ENCODE measurements at regions not wholly inside any gene's neighbourhood (a gene's known extent, or its start where the extent isn't known, plus 50 kb on each side); places are given as distances from the start of the nearest gene placed in this dataset.
"Not testable (repeated sequence)": the region's sequence is repeated elsewhere in the genome, so short reads cannot be mapped to it uniquely, and the experiment has no call there.

DNA sequence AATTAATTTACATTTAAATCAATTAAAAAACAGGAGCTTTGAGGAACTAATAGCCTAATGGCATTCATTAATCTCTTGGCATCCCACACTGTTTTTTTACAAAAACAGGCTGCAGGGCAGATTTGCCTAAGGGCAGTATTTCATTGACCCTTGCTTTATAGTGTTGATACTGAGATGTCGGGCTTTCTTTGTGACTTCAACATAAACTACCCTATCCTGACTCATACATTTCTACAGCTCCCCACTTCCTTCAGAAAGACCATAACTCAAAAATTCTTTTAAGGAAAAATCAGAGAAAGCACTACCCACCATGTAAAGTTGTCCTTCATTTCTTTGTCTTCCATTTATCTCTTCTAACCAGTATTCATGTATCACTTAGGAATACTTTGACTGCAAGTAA, 92.2 kb upstream of the NT5E start:
- no peak for DNase-seq (ENCODE audit: low read depth in 2 of 2)

- DNase-seq (ENCODE audit: low read depth in 2 of 2) = not testable (repeated sequence)
Observed at GRCh38 chr6:85356743-85357142, 93.1 kb upstream of the NT5E start.

DNA sequence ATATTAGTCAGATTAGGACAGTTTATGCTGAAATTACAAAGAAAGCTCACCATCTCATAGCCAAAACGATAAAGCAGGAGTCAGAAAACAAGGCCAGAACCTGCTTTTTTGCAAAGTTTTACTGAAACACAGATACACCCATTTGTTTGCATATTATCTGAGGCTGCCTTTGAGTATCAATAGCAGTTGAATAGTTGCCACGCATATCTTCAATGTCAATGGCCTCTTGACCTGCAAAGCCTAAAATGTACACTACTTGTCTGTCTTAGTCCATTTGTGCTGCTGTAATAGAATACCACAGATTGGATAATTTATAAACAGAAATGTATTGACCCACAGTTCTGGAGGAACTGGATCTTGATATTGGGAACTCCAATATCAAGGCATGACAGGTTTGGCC, 94.1 kb upstream of the NT5E start:
- no peak for DNase-seq (ENCODE audit: low read depth in 2 of 2)

DNA sequence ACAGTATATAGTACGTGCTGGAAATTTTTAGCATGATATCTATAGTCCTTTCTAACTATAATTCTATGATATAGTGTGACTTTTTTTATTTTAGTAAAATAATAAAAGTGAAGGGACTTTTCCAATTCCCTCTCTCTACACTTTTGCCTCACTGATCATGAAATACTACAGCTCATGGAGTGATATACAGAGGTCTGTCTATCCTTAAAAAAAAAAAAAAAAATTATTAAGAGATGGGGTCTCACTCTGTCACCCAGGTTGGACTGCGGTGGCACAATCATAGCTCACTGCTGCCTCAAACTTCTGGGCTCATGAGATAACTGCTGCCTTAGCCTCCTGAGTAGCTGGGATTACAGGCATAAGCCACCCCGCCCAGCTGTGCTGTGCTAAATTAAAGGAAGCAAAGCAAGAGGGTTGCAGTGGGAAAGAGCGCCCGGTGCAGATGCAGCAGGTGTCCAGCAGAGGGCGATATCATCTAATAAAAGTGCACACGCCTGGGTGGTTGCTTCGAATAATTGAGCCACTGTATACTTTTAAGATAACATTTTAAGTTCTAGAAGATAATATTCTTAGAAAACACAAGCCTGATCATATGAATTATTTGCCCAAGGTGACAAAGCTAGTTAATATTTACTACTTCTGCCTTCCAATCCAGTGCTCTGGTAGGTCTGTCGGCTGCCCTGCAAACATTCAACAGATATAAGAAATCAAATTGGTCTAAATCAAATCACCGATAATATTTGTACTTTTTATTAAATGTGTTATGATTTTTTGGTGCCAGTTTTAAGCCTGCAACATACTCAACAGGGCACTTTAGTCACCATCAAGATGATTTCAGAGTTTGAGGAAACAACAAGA, 94.9 kb upstream of the NT5E start:
- DNase-seq (ENCODE audit: low read depth in 2 of 2) = peak; percentile 28 to 50

GRCh38 chr6:85353012-85353411, 96.9 kb upstream of the NT5E start:
- DNase-seq (ENCODE audit: low read depth in 2 of 2) = no peak

DNA sequence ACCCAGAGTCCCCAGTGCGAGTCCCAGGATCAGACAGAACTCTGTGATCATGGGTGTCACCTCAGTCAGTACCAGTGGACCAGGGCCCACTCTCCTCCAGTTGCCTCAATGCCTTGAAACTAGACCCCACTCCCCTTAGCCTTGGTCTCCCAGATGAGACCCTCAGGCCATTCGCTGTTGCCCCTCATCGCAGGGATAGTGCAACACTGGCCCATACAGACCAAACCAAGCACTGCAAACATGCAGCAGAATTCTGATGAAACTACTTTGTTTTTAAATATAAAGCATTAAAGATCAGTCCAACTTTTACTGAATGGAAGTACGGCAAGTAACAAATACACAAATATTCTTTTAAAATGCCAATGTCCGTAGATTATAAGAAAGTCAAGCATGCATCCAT, 101.2 kb upstream of the NT5E start:
- no peak for DNase-seq (ENCODE audit: low read depth in 2 of 2)

DNA sequence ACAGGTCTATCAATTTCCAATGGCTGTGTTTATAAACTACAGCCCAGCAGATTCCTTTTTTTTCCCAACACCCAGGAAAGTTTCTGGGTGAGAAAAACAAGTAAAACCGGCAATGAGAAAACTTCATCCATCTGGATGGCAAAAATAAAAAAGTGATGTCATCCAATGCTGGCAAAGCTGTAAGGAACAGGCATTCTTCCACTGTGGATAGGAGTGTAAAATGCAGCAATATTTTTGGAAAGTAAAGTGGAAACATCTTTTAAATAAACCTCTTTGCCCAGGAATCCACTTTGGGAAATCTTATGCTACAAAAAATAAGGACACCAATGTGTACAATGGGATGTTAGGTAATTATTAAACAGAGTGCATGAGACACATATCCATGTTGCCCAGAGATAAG, 102.1 kb upstream of the NT5E start:
- no peak for DNase-seq (ENCODE audit: low read depth in 2 of 2)

DNA sequence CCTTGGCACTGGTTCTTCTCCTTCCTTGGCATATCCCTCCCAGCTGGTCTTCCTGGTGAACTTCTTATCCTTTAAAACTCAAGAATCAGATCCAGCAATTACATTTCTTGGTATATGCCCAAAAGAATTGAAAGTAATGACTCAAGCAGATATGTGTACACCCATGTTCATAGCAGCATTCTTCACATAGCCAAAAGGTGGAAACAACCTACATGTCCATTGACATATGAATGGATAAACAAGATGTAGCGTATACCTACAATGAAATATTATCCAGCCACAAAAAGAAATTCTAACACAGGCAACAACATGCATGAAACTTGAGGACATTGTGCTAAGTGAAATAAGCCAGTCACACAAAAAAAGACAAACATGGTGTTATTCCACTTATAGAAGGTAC, 103.7 kb upstream of the NT5E start:
- DNase-seq (ENCODE audit: low read depth in 2 of 2) = no peak

DNA sequence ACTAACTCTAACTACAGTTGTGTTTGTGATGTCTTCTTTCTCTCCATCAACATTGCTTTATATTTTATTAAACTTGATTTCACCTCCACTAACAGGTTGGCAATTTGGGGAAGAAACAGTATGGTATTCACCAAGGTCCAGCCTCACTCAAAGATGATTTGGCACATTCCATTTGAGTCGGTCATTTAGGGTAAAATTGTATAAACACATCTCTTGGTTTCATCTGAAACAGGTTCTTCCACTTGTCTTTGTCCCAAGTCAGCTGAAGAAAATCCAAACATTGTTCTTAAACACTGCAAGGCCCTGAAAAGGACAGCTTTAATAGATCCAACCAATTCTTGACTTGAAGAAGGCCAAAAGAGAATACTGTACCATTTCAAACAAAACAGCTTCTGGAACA, 104.9 kb upstream of the NT5E start:
- DNase-seq (ENCODE audit: low read depth in 2 of 2) = no peak

DNA sequence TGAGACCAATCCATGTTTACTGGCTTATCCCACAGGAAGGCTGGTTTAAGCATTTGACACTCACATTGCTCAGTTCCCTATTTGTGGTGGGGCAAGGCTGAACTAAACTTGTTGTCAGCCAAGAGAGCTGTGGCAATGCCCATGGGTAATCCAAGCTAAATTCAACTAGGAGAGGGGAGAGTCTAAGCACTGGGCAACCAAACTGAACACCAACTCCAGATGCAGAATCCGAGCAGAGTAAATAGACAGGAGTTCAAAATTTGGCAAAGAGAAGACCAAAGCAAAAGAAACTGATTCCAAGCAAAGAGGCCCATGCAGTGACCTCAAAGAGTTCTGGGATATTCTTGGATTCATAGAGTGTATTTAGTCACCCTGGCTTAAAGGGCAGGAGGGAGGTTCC, 106.5 kb upstream of the NT5E start:
- DNase-seq (ENCODE audit: low read depth in 2 of 2) = no peak

DNA sequence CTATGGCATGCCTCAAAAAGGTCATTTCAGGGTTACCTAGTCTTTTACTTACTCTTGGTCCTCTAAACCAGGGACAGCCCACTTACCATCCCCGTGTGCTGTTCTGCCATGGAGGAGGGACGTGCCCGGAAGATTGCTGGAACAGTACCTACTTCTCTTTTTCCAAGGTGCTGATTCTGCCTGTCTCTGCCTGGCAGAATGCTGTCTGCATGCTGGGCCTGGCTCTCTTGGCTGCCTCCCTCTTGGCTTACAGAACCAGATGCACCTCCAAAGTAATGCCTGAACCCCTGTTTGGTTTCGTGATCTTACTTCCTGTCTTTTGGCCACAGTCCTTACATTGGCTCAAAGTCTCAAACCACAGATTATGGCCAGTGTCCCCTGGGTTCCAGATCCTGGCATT, 120.7 kb upstream of the NT5E start:
- DNase-seq (ENCODE audit: low read depth in 2 of 2) = no peak

DNA sequence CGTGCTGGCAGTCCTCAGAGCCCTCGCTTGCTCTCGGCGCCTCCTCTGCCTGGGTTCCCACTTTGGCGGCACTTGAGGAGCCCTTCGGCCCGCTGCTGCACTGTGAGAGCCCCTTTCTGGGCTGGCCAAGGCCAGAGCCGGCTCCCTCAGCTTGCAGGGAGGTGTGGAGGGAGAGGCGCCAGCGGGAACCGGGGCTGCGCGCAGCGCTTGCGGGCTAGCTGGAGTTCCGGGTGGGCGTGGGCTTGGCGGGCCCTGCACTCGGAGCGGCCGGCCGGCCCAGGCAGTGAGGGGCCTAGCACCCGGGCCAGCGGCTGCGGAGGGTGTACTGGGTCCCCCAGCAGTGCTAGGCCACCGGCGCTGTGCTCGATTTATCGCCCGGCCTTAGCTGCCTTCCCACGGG, 124.1 kb upstream of the NT5E start:
- not testable (repeated sequence) for DNase-seq (ENCODE audit: low read depth in 2 of 2)

DNA sequence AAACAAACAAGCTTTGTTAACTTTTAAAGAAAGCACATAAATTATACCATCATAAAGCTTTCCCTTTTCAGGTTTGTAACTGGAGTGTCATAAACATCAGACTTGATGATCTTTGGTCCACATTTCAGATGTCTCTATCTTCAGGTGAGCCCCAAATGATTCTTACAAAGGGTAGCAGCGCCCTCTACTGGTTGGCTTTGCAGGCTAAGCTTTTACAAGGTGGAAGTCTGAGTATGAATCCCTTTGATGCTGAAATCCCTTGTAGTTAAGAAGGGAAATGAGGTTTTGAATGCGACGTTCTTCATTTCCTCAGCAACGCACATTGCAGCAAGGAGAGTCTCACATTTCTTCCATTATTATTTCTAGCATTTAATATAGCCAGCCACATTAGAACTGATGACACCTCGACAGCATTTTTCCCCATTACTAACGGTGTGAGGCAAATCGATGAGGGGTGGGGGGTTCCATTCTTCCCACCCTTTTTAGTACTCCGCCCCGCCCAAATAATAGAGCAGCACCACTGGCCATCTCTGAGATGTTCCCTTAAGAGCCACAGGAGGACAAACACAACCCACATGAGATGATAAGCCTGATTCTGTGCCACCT, 126.3 kb upstream of the NT5E start:
- peak; percentile 26 to 75 for DNase-seq (ENCODE audit: low read depth in 2 of 2)

- DNase-seq (ENCODE audit: low read depth in 2 of 2) = no peak
Observed at GRCh38 chr6:85322446-85323105, 127.3 kb upstream of the NT5E start.

DNA sequence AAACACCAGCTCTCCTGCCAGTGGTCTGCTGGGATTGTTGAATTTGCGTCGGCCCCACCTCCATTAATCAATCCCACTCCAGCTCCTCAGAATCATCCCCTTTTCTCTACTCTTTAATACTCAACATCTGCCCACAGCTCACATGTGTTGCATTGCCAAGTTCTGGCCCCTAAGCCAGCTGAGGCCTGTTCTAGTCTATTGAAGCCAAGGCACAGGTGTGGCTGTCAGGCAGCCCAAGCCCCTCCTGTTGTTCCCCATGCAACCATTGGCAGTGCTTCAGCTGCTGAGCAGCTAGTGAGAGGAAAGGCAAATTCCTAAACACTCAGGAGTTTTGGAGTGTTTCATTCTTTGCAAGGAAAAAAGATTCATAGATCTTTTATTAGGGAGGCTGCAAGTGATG, 128.0 kb upstream of the NT5E start:
- no peak for DNase-seq (ENCODE audit: low read depth in 2 of 2)

- no peak for DNase-seq (ENCODE audit: low read depth in 2 of 2)
Observed at GRCh38 chr6:85314586-85314985, 135.3 kb upstream of the NT5E start.

DNA sequence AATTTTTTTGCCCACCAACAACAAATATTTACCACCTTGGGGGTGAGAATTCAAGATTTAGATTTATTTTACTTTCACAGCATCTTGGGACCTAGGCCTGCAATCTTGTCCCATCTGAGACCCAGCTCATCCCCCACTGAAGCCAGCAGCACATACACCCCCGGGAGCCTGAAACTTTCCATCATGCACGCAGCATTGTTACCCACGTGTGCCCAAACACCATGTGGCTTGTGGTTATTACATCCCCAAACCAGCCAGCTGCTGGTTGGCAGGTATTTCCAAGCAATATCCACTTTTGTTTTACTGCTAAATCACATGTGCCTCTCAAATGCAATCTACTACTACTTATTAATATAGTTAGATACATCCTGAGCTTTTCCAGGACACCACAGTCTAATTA, 149.3 kb upstream of the NT5E start:
- no peak for DNase-seq (ENCODE audit: low read depth in 2 of 2)

DNA sequence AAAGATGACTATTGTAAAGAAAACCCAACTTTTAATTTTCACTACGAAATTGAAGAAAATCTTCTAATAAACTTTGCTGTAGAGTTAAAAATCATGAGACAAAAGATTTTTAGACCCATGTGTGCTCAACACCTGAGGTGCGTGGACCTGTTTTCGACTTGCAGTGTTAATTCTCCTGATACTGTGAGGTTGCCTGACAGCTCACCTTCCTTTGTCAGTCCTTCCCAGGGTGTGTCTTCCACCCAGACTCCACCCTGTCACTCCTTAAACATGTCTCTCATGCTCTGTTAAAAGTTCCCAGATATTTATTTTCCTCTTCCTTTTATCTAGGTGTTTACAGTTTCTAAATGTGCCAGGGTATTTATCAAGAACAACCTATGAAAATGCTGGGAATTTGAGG, 151.3 kb upstream of the NT5E start:
- DNase-seq (ENCODE audit: low read depth in 2 of 2) = no peak

DNA sequence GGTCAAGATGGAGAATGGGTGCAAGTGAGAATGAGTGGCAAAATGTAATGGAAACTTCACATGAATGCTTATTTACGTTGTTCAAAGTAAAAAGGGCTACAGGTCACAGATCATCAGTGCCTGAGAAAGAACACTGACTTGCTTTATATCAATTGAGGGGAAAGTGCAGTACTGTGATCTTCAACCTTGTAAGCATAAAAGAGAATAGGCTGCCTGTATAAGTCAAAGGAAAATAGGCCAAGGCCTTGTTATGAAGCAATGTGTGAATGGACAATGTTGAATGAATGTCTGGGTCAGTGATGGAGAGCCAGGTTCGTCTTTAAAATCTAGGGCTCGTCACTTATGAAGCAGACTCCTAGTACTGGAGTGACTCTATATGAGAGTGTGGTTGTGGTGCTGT, 158.6 kb upstream of the NT5E start:
- no peak for DNase-seq (ENCODE audit: low read depth in 2 of 2)

DNA sequence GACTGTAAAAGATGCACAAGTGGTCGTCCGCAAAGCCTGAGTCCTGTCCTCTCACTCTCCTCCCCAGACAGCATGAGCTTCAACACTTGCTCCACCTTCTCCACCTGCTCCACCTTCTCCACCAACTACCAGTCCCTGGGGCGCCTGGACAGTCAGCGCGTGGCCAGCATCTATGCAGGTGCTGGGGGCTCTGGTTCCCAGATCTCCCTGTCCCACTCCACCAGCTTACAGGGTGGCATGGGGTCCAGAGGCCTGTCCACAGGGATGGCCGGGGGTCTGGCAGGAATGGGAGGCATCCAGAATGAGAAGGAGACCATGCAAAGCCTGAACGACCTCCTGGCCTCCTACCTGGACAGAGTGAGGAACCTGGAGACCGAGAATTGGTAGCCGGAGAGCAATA, 162.2 kb upstream of the NT5E start:
- no peak for DNase-seq (ENCODE audit: low read depth in 2 of 2)

GRCh38 chr6:85287158-85287557, 162.7 kb upstream of the NT5E start:
- DNase-seq (ENCODE audit: low read depth in 2 of 2) = no peak

DNA sequence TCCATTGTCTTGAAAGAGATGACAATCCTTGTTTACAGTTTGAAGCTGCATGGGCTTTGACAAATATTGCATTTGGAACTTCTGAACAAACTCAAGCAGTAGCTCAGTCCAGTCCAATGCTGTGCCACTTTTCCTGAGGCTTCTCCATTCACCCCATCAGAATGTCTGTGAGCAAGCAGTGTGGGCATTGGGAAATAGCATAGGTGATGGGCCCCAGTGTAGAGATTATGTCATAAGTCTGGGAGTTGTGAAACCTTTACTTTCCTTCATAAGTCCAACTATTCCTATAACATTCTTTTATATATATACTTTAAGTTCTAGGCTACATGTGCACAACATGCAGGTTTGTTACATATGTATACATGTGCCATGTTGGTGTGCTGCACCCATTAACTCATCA, 163.4 kb upstream of the NT5E start:
- DNase-seq (ENCODE audit: low read depth in 2 of 2) = not testable (repeated sequence)

- DNase-seq (ENCODE audit: low read depth in 2 of 2) = no peak
Observed at GRCh38 chr6:85285934-85286333, 163.9 kb upstream of the NT5E start.
